ENCODE measurements at regions not wholly inside any gene's neighbourhood (a gene's known extent, or its start where the extent isn't known, plus 50 kb on each side); places are given as distances from the start of the nearest gene placed in this dataset.
A peak's percentile ranks its signal among the peaks of the same experiment; 100 is the strongest.

GRCh38 chr21:29396951-29397455, 98.3 kb downstream of the BACH1 start:
- no peak for DNase-seq (ENCODE audit: low read depth in 2 of 2)
- no peak for TF ChIP-seq CTCF (IDR thresholded peaks at IDR 0.05; ENCODE audit: low read depth, low read length)
- no peak overlapping the region for H3K4me3 ChIP-seq (replicated peaks in 1 of 2; ENCODE audit: low read depth in 2 of 2, low read length in 2 of 2)

GRCh38 chr21:29403301-29403700, 104.6 kb downstream of the BACH1 start:
- no peak for TF ChIP-seq CTCF (IDR thresholded peaks at IDR 0.05; ENCODE audit: low read depth, low read length)
- DNase-seq (ENCODE audit: low read depth in 2 of 2), result peak; percentile 39 to 40
- H3K4me3 ChIP-seq (replicated peaks in 1 of 2; ENCODE audit: low read depth in 2 of 2, low read length in 2 of 2), result no peak overlapping the region

- no peak for TF ChIP-seq CTCF (IDR thresholded peaks at IDR 0.05; ENCODE audit: low read depth, low read length)
- DNase-seq (ENCODE audit: low read depth in 2 of 2), result peak in 1 of 2 donors; percentile 15
Observed at GRCh38 chr21:29403922-29404538, 105.3 kb downstream of the BACH1 start.

GRCh38 chr21:29405503-29406122, 106.9 kb downstream of the BACH1 start:
- DNase-seq (ENCODE audit: low read depth in 2 of 2), result no peak
- no peak overlapping the region for H3K4me3 ChIP-seq (replicated peaks in 1 of 2; ENCODE audit: low read depth in 2 of 2, low read length in 2 of 2)
- TF ChIP-seq CTCF (IDR thresholded peaks at IDR 0.05; ENCODE audit: low read depth, low read length), result no peak

More at GRCh38 chr21:29403922-29404538, 105.3 kb downstream of the BACH1 start:
- no peak overlapping the region for H3K4me3 ChIP-seq (replicated peaks in 1 of 2; ENCODE audit: low read depth in 2 of 2, low read length in 2 of 2)

- no peak overlapping the region for H3K4me3 ChIP-seq (replicated peaks in 1 of 2; ENCODE audit: low read depth in 2 of 2, low read length in 2 of 2)
- TF ChIP-seq CTCF (IDR thresholded peaks at IDR 0.05; ENCODE audit: low read depth, low read length), result no peak
- peak in 1 of 2 donors; percentile 24 for DNase-seq (ENCODE audit: low read depth in 2 of 2)
Observed at GRCh38 chr21:29406385-29406784, 107.7 kb downstream of the BACH1 start.

- TF ChIP-seq CTCF (IDR thresholded peaks at IDR 0.05; ENCODE audit: low read depth, low read length), result no peak
- no peak overlapping the region for H3K4me3 ChIP-seq (replicated peaks in 1 of 2; ENCODE audit: low read depth in 2 of 2, low read length in 2 of 2)
- no peak for DNase-seq (ENCODE audit: low read depth in 2 of 2)
Observed at GRCh38 chr21:29407571-29407970, 108.8 kb downstream of the BACH1 start.

Data from cardiac fibroblast (primary cell).